ENCODE measurements at regions not wholly inside any gene's neighbourhood (a gene's known extent, or its start where the extent isn't known, plus 50 kb on each side); places are given as distances from the start of the nearest gene placed in this dataset.

- Histone ChIP-seq H3K9me3 (no peaks in the 10 kb centered on the region), H3K27me3 (no peaks in the 10 kb centered on the region), H3K4me3 (no peak overlapping the region), H3K36me3 (no peaks in the 10 kb centered on the region)
- no peak for DNase-seq
Observed at GRCh38 chr9:118561051-118561450, 808.2 kb downstream of the BRINP1 start.

GRCh38 chr9:118563677-118564076 is 805.6 kb downstream of the BRINP1 start:
- Histone ChIP-seq H3K27me3 (no peaks in the 10 kb centered on the region), H3K4me3 (no peak overlapping the region), H3K36me3 (no peaks in the 10 kb centered on the region), H3K9me3 (no peaks in the 10 kb centered on the region)
- DNase-seq = no peak

- no peak overlapping the region for H3K4me3 ChIP-seq
- no peak for DNase-seq
- no peaks in the 10 kb centered on the region for H3K36me3 ChIP-seq
- no peaks in the 10 kb centered on the region for H3K9me3 ChIP-seq
- H3K27me3 ChIP-seq = no peaks in the 10 kb centered on the region
Observed at GRCh38 chr9:118567861-118568260, 801.4 kb downstream of the BRINP1 start.

- no peak for DNase-seq
Observed at GRCh38 chr9:118568704-118569103, 800.5 kb downstream of the BRINP1 start.

GRCh38 chr9:118569148-118569547 is 800.1 kb downstream of the BRINP1 start:
- Histone ChIP-seq H3K36me3 (no peaks in the 10 kb centered on the region), H3K4me3 (no peak overlapping the region), H3K9me3 (no peaks in the 10 kb centered on the region), H3K27me3 (no peaks in the 10 kb centered on the region)
- no peak for DNase-seq

More at GRCh38 chr9:118568704-118569103, 800.5 kb downstream of the BRINP1 start:
- Histone ChIP-seq H3K27me3 (no peaks in the 10 kb centered on the region), H3K36me3 (no peaks in the 10 kb centered on the region), H3K4me3 (no peak overlapping the region), H3K9me3 (no peaks in the 10 kb centered on the region)

GRCh38 chr9:118570066-118570465 is 799.2 kb downstream of the BRINP1 start:
- no peaks in the 10 kb centered on the region for H3K27me3 ChIP-seq

GRCh38 chr9:118575341-118576070 is 793.7 kb downstream of the BRINP1 start:
- H3K27me3 ChIP-seq = no peaks in the 10 kb centered on the region
- no peaks in the 10 kb centered on the region for H3K36me3 ChIP-seq
- DNase-seq = no peak
- peaks cover 7% of the 10 kb centered on the region; the same call in 1 of the 2 replicates for H3K9me3 ChIP-seq
- H3K4me3 ChIP-seq = no peak overlapping the region

More at GRCh38 chr9:118570066-118570465, 799.2 kb downstream of the BRINP1 start:
- Histone ChIP-seq H3K4me3 (no peak overlapping the region), H3K36me3 (no peaks in the 10 kb centered on the region), H3K9me3 (no peaks in the 10 kb centered on the region; the same call in 1 of the 2 replicates)
- peak; percentile 6 for DNase-seq

GRCh38 chr9:118577121-118577520 is 792.1 kb downstream of the BRINP1 start:
- no peaks in the 10 kb centered on the region for H3K27me3 ChIP-seq
- no peak overlapping the region for H3K4me3 ChIP-seq
- H3K9me3 ChIP-seq = peaks cover 7% of the 10 kb centered on the region; the same call in 1 of the 2 replicates
- H3K36me3 ChIP-seq = no peaks in the 10 kb centered on the region
- DNase-seq = no peak

GRCh38 chr9:118578467-118578866 is 790.8 kb downstream of the BRINP1 start:
- no peaks in the 10 kb centered on the region for H3K36me3 ChIP-seq
- H3K27me3 ChIP-seq = no peaks in the 10 kb centered on the region
- no peak for DNase-seq
- peaks cover 7% of the 10 kb centered on the region; the same call in 1 of the 2 replicates for H3K9me3 ChIP-seq
- H3K4me3 ChIP-seq = no peak overlapping the region

- Histone ChIP-seq H3K36me3 (no peaks in the 10 kb centered on the region), H3K27me3 (no peaks in the 10 kb centered on the region), H3K9me3 (no peaks in the 10 kb centered on the region), H3K4me3 (no peak overlapping the region)
- DNase-seq = no peak
Observed at GRCh38 chr9:118583414-118583813, 785.8 kb downstream of the BRINP1 start.

- Histone ChIP-seq H3K9me3 (no peaks in the 10 kb centered on the region), H3K36me3 (no peaks in the 10 kb centered on the region), H3K4me3 (no peak overlapping the region), H3K27me3 (no peaks in the 10 kb centered on the region)
- no peak for DNase-seq
Observed at GRCh38 chr9:118586978-118587377, 782.3 kb downstream of the BRINP1 start.

- H3K4me3 ChIP-seq = no peak overlapping the region
Observed at GRCh38 chr9:118594428-118594827, 774.8 kb downstream of the BRINP1 start.

GRCh38 chr9:118595719-118596305 is 773.4 kb downstream of the BRINP1 start:
- Histone ChIP-seq H3K27me3 (no peaks in the 10 kb centered on the region), H3K4me3 (no peak overlapping the region), H3K9me3 (no peaks in the 10 kb centered on the region), H3K36me3 (no peaks in the 10 kb centered on the region)
- peak; percentile 9 for DNase-seq

More at GRCh38 chr9:118594428-118594827, 774.8 kb downstream of the BRINP1 start:
- H3K9me3 ChIP-seq = no peaks in the 10 kb centered on the region
- H3K36me3 ChIP-seq = no peaks in the 10 kb centered on the region
- H3K27me3 ChIP-seq = no peaks in the 10 kb centered on the region
- no peak for DNase-seq

- DNase-seq = no peak
- Histone ChIP-seq H3K36me3 (no peaks in the 10 kb centered on the region), H3K9me3 (no peaks in the 10 kb centered on the region), H3K4me3 (no peak overlapping the region), H3K27me3 (no peaks in the 10 kb centered on the region)
Observed at GRCh38 chr9:118596374-118597015, 772.7 kb downstream of the BRINP1 start.

- Histone ChIP-seq H3K36me3 (no peaks in the 10 kb centered on the region), H3K27me3 (no peaks in the 10 kb centered on the region), H3K4me3 (no peak overlapping the region), H3K9me3 (no peaks in the 10 kb centered on the region)
- no peak for DNase-seq
Observed at GRCh38 chr9:118606668-118607067, 762.6 kb downstream of the BRINP1 start.

- H3K27me3 ChIP-seq = no peaks in the 10 kb centered on the region
- H3K36me3 ChIP-seq = no peaks in the 10 kb centered on the region
- H3K9me3 ChIP-seq = no peaks in the 10 kb centered on the region
- peak; percentile 2 for DNase-seq
- H3K4me3 ChIP-seq = no peak overlapping the region
Observed at GRCh38 chr9:118609355-118610044, 759.7 kb downstream of the BRINP1 start.

GRCh38 chr9:118612201-118612600 is 757.0 kb downstream of the BRINP1 start:
- no peak for DNase-seq
- Histone ChIP-seq H3K27me3 (no peaks in the 10 kb centered on the region), H3K9me3 (no peaks in the 10 kb centered on the region), H3K4me3 (no peak overlapping the region), H3K36me3 (no peaks in the 10 kb centered on the region)
